ENCODE measurements at regions not wholly inside any gene's neighbourhood (a gene's known extent, or its start where the extent isn't known, plus 50 kb on each side); places are given as distances from the start of the nearest gene placed in this dataset. TPM values are rescaled to one million over a fixed set of nuclear protein-coding genes. Genes with fewer than 3 reads are reported as not detected.

- Histone ChIP-seq H3K9me1 (replicated peaks; ENCODE audit: control insufficient read depth, extremely low read depth, insufficient read depth, low read length) (no peaks in the 10 kb centered on the region), H3K79me2 (ENCODE audit: control insufficient read depth, insufficient read depth, low read length) (no peaks in the 10 kb centered on the region), H3K4me3 (replicated peaks in 1 of 3; ENCODE audit: insufficient read depth in 1 of 3, low read depth in 1 of 3, low read length in 3 of 3) (no peak overlapping the region), H3K27me3 (ENCODE audit: control insufficient read depth in 2 of 2, insufficient read depth in 2 of 2, low read length in 2 of 2) (no peaks in the 10 kb centered on the region), H2AFZ (ENCODE audit: low read depth, low read length) (no peak overlapping the region), H3K36me3 (ENCODE audit: control insufficient read depth in 2 of 2, extremely low read depth in 1 of 2, insufficient read depth in 2 of 2, low read length in 2 of 2) (no peaks in the 10 kb centered on the region), H4K20me1 (replicated peaks; ENCODE audit: control insufficient read depth, extremely low read depth, insufficient read depth, low read length) (no peaks in the 10 kb centered on the region), H3K9ac (replicated peaks; ENCODE audit: extremely low read depth, insufficient read depth, low read length) (no peak overlapping the region), H3K9me3 (replicated peaks; ENCODE audit: control insufficient read depth, insufficient read depth, low read length) (no peaks in the 10 kb centered on the region), H3K27ac (ENCODE audit: insufficient read depth, low read depth, low read length) (no peak overlapping the region), H3K4me1 (ENCODE audit: control insufficient read depth, extremely low read depth, insufficient read depth, low read length) (peaks cover 9% of the 10 kb centered on the region), H3K4me2 (ENCODE audit: insufficient read depth, low read length) (no peak overlapping the region)
- DNase-seq (ENCODE audit: low read depth, low spot score) (no peak), FAIRE-seq (no peak)
- BruUV-seq (replicated peaks), result no TSS peak
- dilution Hi-C loops (cut with MboI; ENCODE audit: extremely low pct_ligation_motif_present, low sequenced_read_pairs), result no loop called here
- TF ChIP-seq POLR2AphosphoS5 (IDR thresholded peaks at IDR 0.05; ENCODE audit: insufficient read depth, low read depth, low read length) (no peak), MYC (IDR thresholded peaks at IDR 0.05; ENCODE audit: low read depth, low read length) (no peak), JUN (IDR thresholded peaks at IDR 0.05; ENCODE audit: borderline replicate concordance, insufficient read depth, insufficient read length, low read depth) (no peak), EZH2 (IDR thresholded peaks at IDR 0.05; ENCODE audit: borderline replicate concordance, low read depth, low read length, severe bottlenecking) (no peak), MAX (IDR thresholded peaks at IDR 0.05; ENCODE audit: insufficient read depth, insufficient read length) (no peak), FOS (IDR thresholded peaks at IDR 0.05; ENCODE audit: borderline replicate concordance, insufficient read depth, low read length) (no peak), GATA2 (IDR thresholded peaks at IDR 0.05; ENCODE audit: insufficient read depth, insufficient read length, low read depth, low read length) (no peak), POLR2A (IDR thresholded peaks at IDR 0.05; ENCODE audit: low read depth, low read length) (no peak)
- TF ChIP-seq, protein P1, sequence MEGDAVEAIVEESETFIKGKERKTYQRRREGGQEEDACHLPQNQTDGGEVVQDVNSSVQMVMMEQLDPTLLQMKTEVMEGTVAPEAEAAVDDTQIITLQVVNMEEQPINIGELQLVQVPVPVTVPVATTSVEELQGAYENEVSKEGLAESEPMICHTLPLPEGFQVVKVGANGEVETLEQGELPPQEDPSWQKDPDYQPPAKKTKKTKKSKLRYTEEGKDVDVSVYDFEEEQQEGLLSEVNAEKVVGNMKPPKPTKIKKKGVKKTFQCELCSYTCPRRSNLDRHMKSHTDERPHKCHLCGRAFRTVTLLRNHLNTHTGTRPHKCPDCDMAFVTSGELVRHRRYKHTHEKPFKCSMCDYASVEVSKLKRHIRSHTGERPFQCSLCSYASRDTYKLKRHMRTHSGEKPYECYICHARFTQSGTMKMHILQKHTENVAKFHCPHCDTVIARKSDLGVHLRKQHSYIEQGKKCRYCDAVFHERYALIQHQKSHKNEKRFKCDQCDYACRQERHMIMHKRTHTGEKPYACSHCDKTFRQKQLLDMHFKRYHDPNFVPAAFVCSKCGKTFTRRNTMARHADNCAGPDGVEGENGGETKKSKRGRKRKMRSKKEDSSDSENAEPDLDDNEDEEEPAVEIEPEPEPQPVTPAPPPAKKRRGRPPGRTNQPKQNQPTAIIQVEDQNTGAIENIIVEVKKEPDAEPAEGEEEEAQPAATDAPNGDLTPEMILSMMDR (IDR thresholded peaks at IDR 0.05; ENCODE audit: extremely low read depth in 1 of 2, insufficient read depth in 1 of 2, low read depth in 1 of 2, low read length in 2 of 2), result no peak
- ChIA-PET POLR2A (no interaction called here), CTCF (interaction anchor here (1.1 kb wide), 1 partner anchor 357 kb away, joined by 4 read pairs; no protein-coding TSS in a partner anchor)
- intact Hi-C loops (cut with micrococcal nuclease), result loop anchor here (5.0 kb wide), 1 partner anchor 366 kb away; no protein-coding TSS in a partner anchor
These were observed 54.5 kb upstream of the RREB1 start for GRCh38 chr6:7053125-7053774.

Small RNA genes lying in the stretch of these regions (small RNA-seq; reads per million reads assigned to genes)
- gene RN7SL554P (ENCODE audit: insufficient read depth, insufficient read length, low read depth, low replicate concordance), result not detected
